MM.1S (cell line): ENCODE measurements at regions not wholly inside any gene's neighbourhood (a gene's known extent, or its start where the extent isn't known, plus 50 kb on each side); places are given as distances from the start of the nearest gene placed in this dataset.

Experiments used
- DNase-seq: peaks from one replicate; pipeline ENCODE4 v3.0.0-alpha.2; 2015
- H2AFZ ChIP-seq: fragments of 300-600 bp; sonication (generic); 2 replicates; pipeline ENCODE4 v1.6.0; 2016; ENCODE audit warnings: antibody characterized with exemption, low read length
- H3F3A ChIP-seq: fragments of 300-600 bp; sonication (generic); 2 replicates; pipeline ENCODE4 v1.6.1; 2016; ENCODE audit warnings: mild to moderate bottlenecking, antibody characterized with exemption, low read length, moderate library complexity, mixed read lengths; ENCODE audit not compliant: insufficient read depth
- H3K27ac ChIP-seq: fragments of 300-600 bp; sonication (generic); 2 replicates; pipeline ENCODE4 v1.5.1; 2016; ENCODE audit warnings: mild to moderate bottlenecking, low read length
- H3K27me3 ChIP-seq: fragments of 300-600 bp; sonication (generic); replicated peaks from 2 replicates; pipeline ENCODE4 v1.6.0; 2016; ENCODE audit warnings: low read length; ENCODE audit not compliant: insufficient read depth
- H3K36me3 ChIP-seq: fragments of 300-600 bp; sonication (generic); replicated peaks from 2 replicates; pipeline ENCODE4 v1.6.1; 2016; ENCODE audit warnings: mild to moderate bottlenecking, low read length, mixed read lengths; ENCODE audit not compliant: insufficient read depth
- H3K4me1 ChIP-seq: fragments of 300-600 bp; sonication (generic); 2 replicates; pipeline ENCODE4 v1.6.1; 2016; ENCODE audit warnings: low read length, mixed read lengths
- H3K4me2 ChIP-seq: fragments of 300-600 bp; sonication (generic); 2 replicates; pipeline ENCODE4 v1.6.0; 2016; ENCODE audit warnings: low read depth, low read length
- H3K4me3 ChIP-seq: fragments of 300-600 bp; sonication (generic); 2 replicates; pipeline ENCODE4 v1.5.1; 2016; ENCODE audit warnings: low read length, mixed read lengths
- H3K79me2 ChIP-seq: fragments of 300-600 bp; sonication (generic); 2 replicates; pipeline ENCODE4 v1.6.1; 2016; ENCODE audit warnings: mixed run types, low read length, mixed read lengths
- H3K9ac ChIP-seq: fragments of 300-600 bp; sonication (generic); 2 replicates; pipeline ENCODE4 v1.6.1; 2016; ENCODE audit warnings: low read length, mixed read lengths
- H3K9me2 ChIP-seq: fragments of 300-600 bp; sonication (generic); replicated peaks from 2 replicates; pipeline ENCODE4 v1.6.1; 2016; ENCODE audit warnings: mild to moderate bottlenecking, low read length, mixed read lengths; ENCODE audit not compliant: insufficient read depth
- H3K9me3 ChIP-seq: fragments of 300-600 bp; sonication (generic); replicated peaks from 2 replicates; pipeline ENCODE4 v1.6.1; 2016; ENCODE audit warnings: mild to moderate bottlenecking, low read length, mixed read lengths; ENCODE audit not compliant: insufficient read depth
- H4K20me1 ChIP-seq: fragments of 300-600 bp; sonication (generic); 2 replicates; pipeline ENCODE4 v1.6.1; 2016; ENCODE audit warnings: mild to moderate bottlenecking, low read length, moderate library complexity, mixed read lengths; ENCODE audit not compliant: insufficient read depth
- CTCF ChIP-seq: fragments of 300-600 bp; sonication (generic); IDR thresholded peaks from 2 replicates; pipeline ENCODE4 v1.5.1; 2016; ENCODE audit warnings: antibody characterized with exemption, low read length, mixed read lengths
- EZH2 ChIP-seq: fragments of 300-600 bp; sonication (generic); optimal IDR thresholded peaks from 2 replicates; pipeline ENCODE3; 2017; ENCODE audit warnings: low read depth, mild to moderate bottlenecking, antibody characterized with exemption, low read length, mixed read lengths
- EZH2phosphoT487 ChIP-seq: fragments of 300-600 bp; sonication (generic); IDR thresholded peaks from 2 replicates; pipeline ENCODE4 v1.6.1; 2018; ENCODE audit warnings: antibody characterized with exemption, low read length

GRCh38 chr4:136670265-136670664 lies 862.0 kb downstream of the PCDH18 start:
- Histone ChIP-seq H3K4me3 (no peak overlapping the region), H3K9ac (no peak overlapping the region), H4K20me1 (no peaks in the 10 kb centered on the region), H3K9me3 (no peaks in the 10 kb centered on the region), H3F3A (no peaks in the 10 kb centered on the region), H3K27ac (no peak overlapping the region), H2AFZ (no peak overlapping the region), H3K9me2 (no peaks in the 10 kb centered on the region), H3K27me3 (no peaks in the 10 kb centered on the region), H3K4me2 (no peak overlapping the region), H3K4me1 (no peaks in the 10 kb centered on the region), H3K79me2 (no peaks in the 10 kb centered on the region), H3K36me3 (no peaks in the 10 kb centered on the region)
- DNase-seq: no peak
- no peak for TF ChIP-seq CTCF
- no peak for TF ChIP-seq EZH2
- no peak for TF ChIP-seq EZH2phosphoT487

GRCh38 chr4:136664988-136665387 lies 867.3 kb downstream of the PCDH18 start:
- Histone ChIP-seq H3F3A (no peaks in the 10 kb centered on the region), H4K20me1 (no peaks in the 10 kb centered on the region), H3K4me3 (no peak overlapping the region), H3K27ac (no peak overlapping the region), H3K9me3 (no peaks in the 10 kb centered on the region), H3K4me2 (no peak overlapping the region), H3K79me2 (no peaks in the 10 kb centered on the region), H2AFZ (no peak overlapping the region), H3K9me2 (no peaks in the 10 kb centered on the region), H3K9ac (no peak overlapping the region), H3K4me1 (no peaks in the 10 kb centered on the region), H3K36me3 (no peaks in the 10 kb centered on the region), H3K27me3 (no peaks in the 10 kb centered on the region)
- TF ChIP-seq EZH2 (no peak), EZH2phosphoT487 (no peak), CTCF (no peak)
- DNase-seq: no peak

GRCh38 chr4:136662539-136662938 lies 869.8 kb downstream of the PCDH18 start:
- no peak overlapping the region for H3K27ac ChIP-seq
- H3K36me3 ChIP-seq: no peaks in the 10 kb centered on the region
- H4K20me1 ChIP-seq: no peaks in the 10 kb centered on the region
- H3K9ac ChIP-seq: no peak overlapping the region
- H3K4me3 ChIP-seq: no peak overlapping the region
- no peaks in the 10 kb centered on the region for H3K4me1 ChIP-seq
- no peaks in the 10 kb centered on the region for H3K9me3 ChIP-seq
- no peak overlapping the region for H3K4me2 ChIP-seq
- no peaks in the 10 kb centered on the region for H3F3A ChIP-seq
- no peak overlapping the region for H2AFZ ChIP-seq
- TF ChIP-seq EZH2: no peak
- no peak for TF ChIP-seq EZH2phosphoT487
- TF ChIP-seq CTCF: no peak
- no peaks in the 10 kb centered on the region for H3K79me2 ChIP-seq
- H3K27me3 ChIP-seq: no peaks in the 10 kb centered on the region
- H3K9me2 ChIP-seq: no peaks in the 10 kb centered on the region
- no peak for DNase-seq
